ENCODE measurements at regions not wholly inside any gene's neighbourhood (a gene's known extent, or its start where the extent isn't known, plus 50 kb on each side); places are given as distances from the start of the nearest gene placed in this dataset.

GRCh38 chr13:73599232-73600128 is 534.7 kb downstream of the KLF12 start:
- H3K36me3 ChIP-seq (ENCODE audit: control insufficient read depth, insufficient read depth, low read length): no peaks in the 10 kb centered on the region
- no TSS peak for BruUV-seq (replicated peaks)
- intact Hi-C loops (cut with micrococcal nuclease; ENCODE audit: unreplicated experiment): no loop called here
- H3K27me3 ChIP-seq (ENCODE audit: control insufficient read depth, insufficient read depth, low read length): no peaks in the 10 kb centered on the region
- no peak for ATAC-seq
- DNase-seq (ENCODE audit: low read depth, low spot score): no peak
- no peak overlapping the region for H3K4me3 ChIP-seq (ENCODE audit: low read depth in 2 of 2, low read length in 2 of 2)
- H3K27ac ChIP-seq (ENCODE audit: low read length): no peak overlapping the region
- TF ChIP-seq CTCF (IDR thresholded peaks at IDR 0.05): no peak
- TF ChIP-seq TCF7L2 (IDR thresholded peaks at IDR 0.05; ENCODE audit: low read depth, low read length): no peak
- TF ChIP-seq POLR2AphosphoS5 (IDR thresholded peaks at IDR 0.05; ENCODE audit: low read depth, low read length): no peak
- no peak for TF ChIP-seq REST (IDR thresholded peaks at IDR 0.05; ENCODE audit: insufficient read depth in 1 of 2, low read depth in 2 of 2, low read length in 1 of 2)
- TF ChIP-seq SIN3A (IDR thresholded peaks at IDR 0.05; ENCODE audit: borderline replicate concordance, insufficient read depth, low read depth, low read length): no peak
- no peaks in the 10 kb centered on the region for H3K9me3 ChIP-seq (ENCODE audit: control insufficient read depth, insufficient read depth, low read depth, low read length)
- H3K4me1 ChIP-seq (ENCODE audit: control insufficient read depth, insufficient read depth, low read length): no peaks in the 10 kb centered on the region
- ChIA-PET POLR2A (interaction anchor here (0.8 kb wide), 1 partner anchor 21 kb away, joined by 7 read pairs; no protein-coding TSS in a partner anchor), CTCF (no interaction called here)
- in situ Hi-C loops (cut with HindIII; ENCODE audit: low pct_unique_long_range_greater_than_20kb, low sequenced_read_pairs): no loop called here

GRCh38 chr13:73598020-73598712 is 536.0 kb downstream of the KLF12 start:
- Histone ChIP-seq H3K27ac (ENCODE audit: low read length) (no peak overlapping the region), H3K36me3 (ENCODE audit: control insufficient read depth, insufficient read depth, low read length) (no peaks in the 10 kb centered on the region), H3K4me3 (ENCODE audit: low read depth in 2 of 2, low read length in 2 of 2) (no peak overlapping the region), H3K27me3 (ENCODE audit: control insufficient read depth, insufficient read depth, low read length) (no peaks in the 10 kb centered on the region), H3K4me1 (ENCODE audit: control insufficient read depth, insufficient read depth, low read length) (no peaks in the 10 kb centered on the region), H3K9me3 (ENCODE audit: control insufficient read depth, insufficient read depth, low read depth, low read length) (no peaks in the 10 kb centered on the region)
- intact Hi-C loops (cut with micrococcal nuclease; ENCODE audit: unreplicated experiment) (no loop called here), in situ Hi-C loops (cut with HindIII; ENCODE audit: low pct_unique_long_range_greater_than_20kb, low sequenced_read_pairs) (no loop called here)
- no TSS peak for BruUV-seq (replicated peaks)
- POLR2A ChIA-PET: no interaction called here
- no peak for ATAC-seq
- peak; percentile 10 for DNase-seq (ENCODE audit: low read depth, low spot score)
- TF ChIP-seq REST (IDR thresholded peaks at IDR 0.05; ENCODE audit: insufficient read depth in 1 of 2, low read depth in 2 of 2, low read length in 1 of 2): no peak
- no peak for TF ChIP-seq TCF7L2 (IDR thresholded peaks at IDR 0.05; ENCODE audit: low read depth, low read length)
- no peak for TF ChIP-seq SIN3A (IDR thresholded peaks at IDR 0.05; ENCODE audit: borderline replicate concordance, insufficient read depth, low read depth, low read length)
- TF ChIP-seq CTCF (IDR thresholded peaks at IDR 0.05): no peak
- TF ChIP-seq POLR2AphosphoS5 (IDR thresholded peaks at IDR 0.05; ENCODE audit: low read depth, low read length): no peak
- CTCF ChIA-PET: no interaction called here
